Type B pancreatic cell (in vitro differentiated cells): ENCODE measurements at regions not wholly inside any gene's neighbourhood (a gene's known extent, or its start where the extent isn't known, plus 50 kb on each side); places are given as distances from the start of the nearest gene placed in this dataset.

ENCODE experiments used
- DNase-seq: peaks from one replicate; pipeline ENCODE4 v3.0.0; 2021; ENCODE audit warnings: mixed read lengths; ENCODE audit not compliant: unreplicated experiment; ENCODE audit errors: extremely low spot score
- H3K27ac Mint-ChIP-seq: 2 replicates; pipeline ENCODE4 v1.8.0; 2021; ENCODE audit warnings: mild to moderate bottlenecking, mixed read lengths
- H3K27me3 Mint-ChIP-seq: 2 replicates; pipeline ENCODE4 v1.8.0; 2021; ENCODE audit warnings: mixed read lengths
- H3K36me3 Mint-ChIP-seq: 2 replicates; pipeline ENCODE4 v1.8.0; 2021; ENCODE audit warnings: mixed read lengths
- H3K4me1 Mint-ChIP-seq: one replicate; pipeline ENCODE4 v1.8.0; 2021; ENCODE audit warnings: mixed read lengths; ENCODE audit not compliant: unreplicated experiment
- H3K4me3 Mint-ChIP-seq: 2 replicates; pipeline ENCODE4 v1.8.0; 2021; ENCODE audit warnings: mild to moderate bottlenecking, mixed read lengths
- H3K9me3 Mint-ChIP-seq: 2 replicates; pipeline ENCODE4 v1.8.0; 2021; ENCODE audit warnings: mixed read lengths
- TF ChIP-seq, protein P1 (sequence below): fragments of 200-600 bp; sonication (generic); conservative IDR thresholded peaks from 2 replicates; pipeline ENCODE4 v1.5.0; 2021; ENCODE audit warnings: antibody characterized with exemption, mild to moderate bottlenecking

DNA sequence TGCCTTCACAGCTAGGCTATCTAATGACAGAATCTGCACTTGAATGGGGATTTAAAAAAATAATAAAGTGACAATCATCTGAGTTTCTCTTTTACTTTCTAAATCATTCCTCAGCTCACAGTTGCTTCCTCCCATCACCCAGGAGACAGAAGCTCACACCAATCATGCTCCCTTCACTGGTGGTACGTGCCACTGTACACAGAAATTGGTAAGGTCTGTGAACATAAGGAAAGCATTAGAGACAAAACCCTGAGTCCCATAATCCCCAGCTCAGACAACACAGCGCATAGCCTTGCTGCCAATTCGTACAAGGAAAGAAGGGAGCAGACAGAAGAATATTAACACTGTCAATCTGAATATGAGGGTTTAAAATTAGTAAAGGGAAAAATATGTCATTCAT, 133.1 kb downstream of the IDS start:
- Mint-ChIP-seq H3K27me3 (no peaks in the 10 kb centered on the region), H3K9me3 (peaks cover 8% of the 10 kb centered on the region), H3K4me1 (no peaks in the 10 kb centered on the region), H3K36me3 (no peaks in the 10 kb centered on the region), H3K27ac (no peak overlapping the region), H3K4me3 (no peak overlapping the region)
- TF ChIP-seq, protein P1, sequence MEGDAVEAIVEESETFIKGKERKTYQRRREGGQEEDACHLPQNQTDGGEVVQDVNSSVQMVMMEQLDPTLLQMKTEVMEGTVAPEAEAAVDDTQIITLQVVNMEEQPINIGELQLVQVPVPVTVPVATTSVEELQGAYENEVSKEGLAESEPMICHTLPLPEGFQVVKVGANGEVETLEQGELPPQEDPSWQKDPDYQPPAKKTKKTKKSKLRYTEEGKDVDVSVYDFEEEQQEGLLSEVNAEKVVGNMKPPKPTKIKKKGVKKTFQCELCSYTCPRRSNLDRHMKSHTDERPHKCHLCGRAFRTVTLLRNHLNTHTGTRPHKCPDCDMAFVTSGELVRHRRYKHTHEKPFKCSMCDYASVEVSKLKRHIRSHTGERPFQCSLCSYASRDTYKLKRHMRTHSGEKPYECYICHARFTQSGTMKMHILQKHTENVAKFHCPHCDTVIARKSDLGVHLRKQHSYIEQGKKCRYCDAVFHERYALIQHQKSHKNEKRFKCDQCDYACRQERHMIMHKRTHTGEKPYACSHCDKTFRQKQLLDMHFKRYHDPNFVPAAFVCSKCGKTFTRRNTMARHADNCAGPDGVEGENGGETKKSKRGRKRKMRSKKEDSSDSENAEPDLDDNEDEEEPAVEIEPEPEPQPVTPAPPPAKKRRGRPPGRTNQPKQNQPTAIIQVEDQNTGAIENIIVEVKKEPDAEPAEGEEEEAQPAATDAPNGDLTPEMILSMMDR: no peak
- DNase-seq: no peak

DNA sequence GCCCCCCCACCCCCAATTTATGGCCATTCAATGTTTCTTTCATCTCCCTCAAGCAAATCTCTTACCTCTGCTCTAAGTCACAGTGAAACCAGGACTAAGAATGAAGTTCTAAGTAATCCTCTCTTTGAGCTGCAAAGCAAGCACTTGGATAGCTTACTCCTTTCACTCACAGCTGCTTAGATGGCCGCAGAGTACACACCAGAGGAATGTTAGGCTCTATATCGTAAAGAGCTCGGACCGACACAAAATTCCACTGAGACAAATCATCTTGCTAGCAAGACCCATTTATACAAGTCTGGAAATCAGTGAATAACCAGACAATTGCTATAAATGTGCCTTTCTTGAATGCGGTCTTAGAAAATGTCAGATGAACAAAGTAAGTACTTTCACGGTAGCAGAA, 135.0 kb downstream of the IDS start:
- TF ChIP-seq, protein P1: no peak
- H3K4me1 Mint-ChIP-seq: no peaks in the 10 kb centered on the region
- H3K27me3 Mint-ChIP-seq: no peaks in the 10 kb centered on the region
- no peak overlapping the region for H3K4me3 Mint-ChIP-seq
- no peaks in the 10 kb centered on the region for H3K36me3 Mint-ChIP-seq
- no peak for DNase-seq
- H3K9me3 Mint-ChIP-seq: peaks cover 8% of the 10 kb centered on the region
- H3K27ac Mint-ChIP-seq: no peak overlapping the region

DNA sequence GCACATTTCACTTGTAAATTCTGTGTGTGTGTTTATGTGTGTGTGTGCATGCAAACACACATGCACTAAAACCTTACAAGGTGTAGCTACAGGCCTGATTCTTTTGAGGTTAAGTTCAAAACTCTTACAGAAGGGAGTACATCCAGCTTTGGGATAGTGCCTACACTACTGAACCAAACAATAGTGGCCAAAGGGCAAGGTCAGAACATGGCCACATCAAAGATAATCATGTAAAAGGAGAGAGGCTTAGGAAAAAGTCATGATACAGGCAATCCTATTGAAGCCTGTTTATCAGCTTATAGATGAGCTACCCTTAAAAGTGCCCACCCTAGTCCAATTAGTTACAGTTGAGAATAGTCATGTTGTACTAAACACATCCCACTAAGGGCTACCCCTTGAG, 139.6 kb downstream of the IDS start:
- TF ChIP-seq, protein P1: no peak
- Mint-ChIP-seq H3K4me3 (no peak overlapping the region), H3K36me3 (no peaks in the 10 kb centered on the region), H3K27me3 (no peaks in the 10 kb centered on the region), H3K4me1 (no peaks in the 10 kb centered on the region), H3K9me3 (peaks cover 13% of the 10 kb centered on the region), H3K27ac (no peak overlapping the region)
- no peak for DNase-seq

DNA sequence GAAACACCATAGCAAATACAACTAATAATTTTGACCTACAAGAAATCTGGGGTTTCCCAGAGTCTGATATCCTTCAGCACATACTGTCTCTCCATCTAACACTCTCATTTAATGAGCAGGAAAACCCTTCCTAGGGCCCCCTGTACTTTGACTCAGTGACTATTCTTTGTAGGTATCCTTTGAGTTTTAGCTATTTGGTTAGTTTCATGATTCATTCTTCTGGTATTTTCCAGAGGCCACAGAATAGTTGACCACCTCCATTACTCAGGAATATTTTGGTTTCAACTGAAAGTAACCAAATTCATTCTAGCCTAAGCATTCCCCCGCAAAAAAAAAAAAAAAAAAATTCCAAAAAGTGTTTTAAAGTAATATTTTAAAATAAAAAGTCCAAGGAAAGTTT, 140.0 kb downstream of the IDS start:
- peaks cover 11% of the 10 kb centered on the region for H3K9me3 Mint-ChIP-seq
- H3K4me1 Mint-ChIP-seq: no peaks in the 10 kb centered on the region
- no peaks in the 10 kb centered on the region for H3K27me3 Mint-ChIP-seq
- no peak for DNase-seq
- H3K27ac Mint-ChIP-seq: no peak overlapping the region
- H3K36me3 Mint-ChIP-seq: no peaks in the 10 kb centered on the region
- H3K4me3 Mint-ChIP-seq: no peak overlapping the region
- TF ChIP-seq, protein P1: no peak

DNA sequence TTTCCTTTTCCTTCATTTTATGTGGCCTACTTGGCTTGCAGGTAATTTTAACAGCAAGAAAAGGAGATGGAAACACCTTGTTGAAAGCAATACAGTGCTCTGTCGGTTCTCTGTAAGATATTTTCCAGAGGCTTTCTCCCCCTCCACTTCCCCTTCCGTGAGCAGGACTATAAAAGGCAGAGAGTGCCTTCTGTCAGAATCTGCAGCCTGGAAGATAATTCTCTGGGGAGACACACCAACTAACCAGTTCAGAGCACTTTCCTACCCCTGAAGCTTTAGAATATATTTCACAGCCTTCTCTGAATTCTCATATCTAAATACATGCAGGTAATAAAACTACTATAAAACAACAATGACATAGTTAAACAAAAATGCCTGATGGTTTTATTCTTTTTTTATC, 141.1 kb downstream of the IDS start:
- H3K36me3 Mint-ChIP-seq: no peaks in the 10 kb centered on the region
- H3K4me1 Mint-ChIP-seq: no peaks in the 10 kb centered on the region
- no peaks in the 10 kb centered on the region for H3K27me3 Mint-ChIP-seq
- H3K27ac Mint-ChIP-seq: no peak overlapping the region
- peaks cover 10% of the 10 kb centered on the region for H3K9me3 Mint-ChIP-seq
- TF ChIP-seq, protein P1: no peak
- DNase-seq: no peak
- no peak overlapping the region for H3K4me3 Mint-ChIP-seq

DNA sequence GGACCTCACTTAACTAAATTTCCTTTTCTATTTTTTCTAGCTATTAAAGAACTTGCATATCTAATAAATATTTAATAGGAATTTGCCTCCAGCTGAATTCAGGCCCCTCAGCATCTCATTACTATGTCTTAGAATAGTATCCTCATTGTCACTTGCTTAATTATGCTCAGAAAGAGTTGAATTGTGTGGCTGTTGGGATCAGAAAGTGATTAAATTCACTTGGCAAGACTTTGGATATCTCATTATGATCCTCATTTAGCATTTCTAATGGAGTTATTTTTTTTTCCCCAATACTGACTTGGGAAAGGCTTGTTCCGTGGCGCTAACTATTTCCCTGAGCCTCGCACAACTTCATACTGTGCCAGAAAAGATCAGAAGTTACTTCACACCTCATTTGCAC, 158.8 kb downstream of the IDS start:
- no peaks in the 10 kb centered on the region for H3K36me3 Mint-ChIP-seq
- no peaks in the 10 kb centered on the region for H3K27me3 Mint-ChIP-seq
- H3K4me3 Mint-ChIP-seq: no peak overlapping the region
- H3K4me1 Mint-ChIP-seq: no peaks in the 10 kb centered on the region
- TF ChIP-seq, protein P1: no peak
- H3K27ac Mint-ChIP-seq: no peak overlapping the region
- no peaks in the 10 kb centered on the region for H3K9me3 Mint-ChIP-seq
- no peak for DNase-seq
